Gastroesophageal sphincter (tissue), 3 donors: ENCODE measurements at regions not wholly inside any gene's neighbourhood (a gene's known extent, or its start where the extent isn't known, plus 50 kb on each side); places are given as distances from the start of the nearest gene placed in this dataset.

Source experiments
- POLR2AphosphoS5 ChIP-seq: sonication (generic); formaldehyde crosslinking; IDR thresholded peaks from one replicate; pipeline ENCODE4 v1.6.1; 2017; ENCODE audit warnings: antibody characterized with exemption
- TF ChIP-seq, protein P1 (sequence below), 4 experiments: fragments of 200-600 bp in 2 of 4; fragments of 450-650 bp in 2 of 4; sonication (generic) in 1 of 4; IDR thresholded peaks; one replicate each; pipeline ENCODE4 v1.5.1; 2017 to 2019; ENCODE audit warnings: antibody characterized with exemption in 4 of 4, mild to moderate bottlenecking in 2 of 4, moderate library complexity in 2 of 4

DNA sequence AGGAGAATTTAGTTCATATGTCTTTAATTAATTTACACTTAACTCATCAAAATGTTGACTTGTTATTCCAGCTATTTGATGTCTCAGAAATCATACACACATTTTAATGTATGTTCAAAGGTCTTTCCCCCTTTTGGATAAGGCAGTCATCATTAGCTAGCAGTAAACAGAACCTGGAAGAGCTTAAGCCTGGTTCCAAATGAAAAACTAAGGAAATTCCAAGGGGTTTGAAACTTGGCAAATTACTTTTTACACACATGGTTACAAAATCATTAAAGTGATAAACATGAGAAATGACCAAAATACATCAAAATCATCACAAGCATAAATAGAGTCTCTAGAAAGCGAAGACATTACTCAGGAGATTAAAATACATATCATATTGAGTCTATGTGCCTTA is 359.8 kb upstream of the ZNF608 start:
- TF ChIP-seq, protein P1, sequence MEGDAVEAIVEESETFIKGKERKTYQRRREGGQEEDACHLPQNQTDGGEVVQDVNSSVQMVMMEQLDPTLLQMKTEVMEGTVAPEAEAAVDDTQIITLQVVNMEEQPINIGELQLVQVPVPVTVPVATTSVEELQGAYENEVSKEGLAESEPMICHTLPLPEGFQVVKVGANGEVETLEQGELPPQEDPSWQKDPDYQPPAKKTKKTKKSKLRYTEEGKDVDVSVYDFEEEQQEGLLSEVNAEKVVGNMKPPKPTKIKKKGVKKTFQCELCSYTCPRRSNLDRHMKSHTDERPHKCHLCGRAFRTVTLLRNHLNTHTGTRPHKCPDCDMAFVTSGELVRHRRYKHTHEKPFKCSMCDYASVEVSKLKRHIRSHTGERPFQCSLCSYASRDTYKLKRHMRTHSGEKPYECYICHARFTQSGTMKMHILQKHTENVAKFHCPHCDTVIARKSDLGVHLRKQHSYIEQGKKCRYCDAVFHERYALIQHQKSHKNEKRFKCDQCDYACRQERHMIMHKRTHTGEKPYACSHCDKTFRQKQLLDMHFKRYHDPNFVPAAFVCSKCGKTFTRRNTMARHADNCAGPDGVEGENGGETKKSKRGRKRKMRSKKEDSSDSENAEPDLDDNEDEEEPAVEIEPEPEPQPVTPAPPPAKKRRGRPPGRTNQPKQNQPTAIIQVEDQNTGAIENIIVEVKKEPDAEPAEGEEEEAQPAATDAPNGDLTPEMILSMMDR (IDR thresholded peaks at IDR 0.05), result no peak
- no peak for TF ChIP-seq POLR2AphosphoS5
